GM21526 (cell line): ENCODE measurements at regions not wholly inside any gene's neighbourhood (a gene's known extent, or its start where the extent isn't known, plus 50 kb on each side); places are given as distances from the start of the nearest gene placed in this dataset.
"Not testable (repeated sequence)": the region's sequence is repeated elsewhere in the genome, so short reads cannot be mapped to it uniquely, and the experiment has no call there.

ENCODE experiments used
- ATAC-seq: cut with Tn5 transposase; IDR thresholded peaks from one replicate; pipeline ENCODE4 v1.9.1; 2021; ENCODE audit warnings: moderate library complexity; ENCODE audit not compliant: unreplicated experiment, low FRiP score

DNA sequence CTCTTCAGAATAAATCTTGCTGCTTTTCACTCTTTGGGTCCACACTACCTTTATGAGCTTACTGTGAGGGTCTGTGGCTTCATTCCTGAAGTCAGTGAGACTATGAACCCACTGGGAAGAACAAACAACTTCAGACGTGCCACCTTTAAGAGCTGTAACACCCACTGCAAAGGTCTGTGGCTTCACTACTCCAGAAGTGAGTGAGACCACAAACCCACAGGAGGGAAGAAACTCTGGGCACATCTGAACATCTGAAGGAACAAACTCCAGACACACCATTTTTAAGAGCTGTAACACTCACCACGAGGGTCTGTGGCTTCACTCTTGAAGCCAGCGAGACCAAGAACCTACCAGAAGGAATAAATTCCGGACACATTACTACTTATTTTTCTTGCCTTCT lies 964.1 kb upstream of the NXPH2 start:
- no peak for ATAC-seq

DNA sequence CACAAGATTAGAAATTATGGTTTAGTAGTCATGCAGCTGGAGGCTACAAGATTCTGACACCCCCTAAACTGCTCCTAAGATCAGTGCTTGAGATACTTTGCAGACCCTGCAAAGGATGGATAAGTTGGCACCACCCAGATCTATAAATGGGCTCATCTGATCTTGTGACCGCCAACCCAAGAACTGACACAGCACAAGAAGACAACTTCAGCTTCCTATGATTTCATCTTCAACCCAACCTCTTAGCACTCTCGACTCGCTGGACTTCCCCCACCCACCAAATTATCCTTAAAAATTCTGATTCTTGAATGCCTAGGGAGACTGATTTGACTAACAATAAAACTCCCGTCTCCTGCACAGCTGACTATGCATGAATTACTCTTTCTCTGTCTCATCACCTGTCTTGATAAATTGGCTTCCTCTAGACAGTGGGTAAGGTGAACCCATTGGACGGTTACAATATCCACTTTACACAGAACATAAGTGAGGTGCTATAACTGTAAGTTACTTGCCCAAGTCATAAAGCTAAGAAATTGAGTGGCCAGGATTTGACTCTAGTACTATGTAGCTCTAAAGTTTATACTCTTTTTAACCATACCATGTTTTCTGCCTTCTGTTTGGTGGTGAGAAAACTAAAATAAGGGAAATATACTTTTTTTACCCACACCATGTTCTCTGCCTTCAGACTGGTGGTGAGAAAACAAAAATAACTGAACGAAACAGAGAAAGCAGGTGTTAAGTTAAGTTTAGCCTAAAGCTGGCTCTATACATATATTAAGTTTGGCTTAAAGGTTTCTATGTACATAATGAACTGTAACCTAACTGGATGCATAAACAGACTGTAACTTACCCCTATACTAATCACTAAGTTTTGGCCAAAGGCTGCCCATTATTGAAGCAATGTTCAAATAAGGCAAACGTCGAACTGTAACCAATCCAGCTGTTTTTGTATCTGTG lies 962.3 kb upstream of the NXPH2 start:
- no peak for ATAC-seq

DNA sequence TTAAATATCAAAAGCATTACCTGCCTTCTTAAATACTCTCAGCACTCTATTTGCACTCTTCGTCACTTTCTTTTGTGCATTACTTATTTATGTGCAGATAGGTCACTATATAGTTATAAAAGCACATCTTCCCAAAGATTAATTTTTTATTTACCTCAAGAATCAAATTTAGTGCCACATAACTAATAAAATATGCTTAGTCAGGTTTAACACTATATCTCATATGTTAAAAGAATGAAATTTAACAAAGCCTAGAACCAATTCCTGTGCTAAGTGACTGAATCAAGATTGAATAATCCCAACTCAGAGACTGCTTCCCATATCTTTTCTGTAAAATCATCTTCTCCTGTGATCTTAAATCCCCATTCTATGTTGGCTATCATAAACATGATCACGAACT lies 957.5 kb upstream of the NXPH2 start:
- no peak for ATAC-seq

DNA sequence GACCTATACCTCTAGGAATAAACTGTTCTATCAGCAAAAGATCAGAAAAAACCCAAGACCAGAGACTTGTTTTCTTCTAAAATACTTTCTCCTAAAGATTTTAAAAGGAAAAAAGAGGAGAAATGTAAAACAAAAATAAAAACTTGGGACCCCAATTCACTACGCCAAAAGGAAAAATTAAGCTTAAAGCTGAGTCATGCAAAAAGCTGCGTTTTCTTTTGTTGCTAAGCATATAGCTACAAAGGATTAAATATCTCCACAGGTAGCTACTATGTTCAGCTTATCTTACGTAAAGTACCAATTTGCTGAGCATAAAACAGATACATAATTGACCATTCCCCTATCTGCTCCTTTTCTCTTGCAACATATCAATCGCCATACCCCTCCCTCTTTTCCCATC lies 950.0 kb upstream of the NXPH2 start:
- no peak for ATAC-seq

DNA sequence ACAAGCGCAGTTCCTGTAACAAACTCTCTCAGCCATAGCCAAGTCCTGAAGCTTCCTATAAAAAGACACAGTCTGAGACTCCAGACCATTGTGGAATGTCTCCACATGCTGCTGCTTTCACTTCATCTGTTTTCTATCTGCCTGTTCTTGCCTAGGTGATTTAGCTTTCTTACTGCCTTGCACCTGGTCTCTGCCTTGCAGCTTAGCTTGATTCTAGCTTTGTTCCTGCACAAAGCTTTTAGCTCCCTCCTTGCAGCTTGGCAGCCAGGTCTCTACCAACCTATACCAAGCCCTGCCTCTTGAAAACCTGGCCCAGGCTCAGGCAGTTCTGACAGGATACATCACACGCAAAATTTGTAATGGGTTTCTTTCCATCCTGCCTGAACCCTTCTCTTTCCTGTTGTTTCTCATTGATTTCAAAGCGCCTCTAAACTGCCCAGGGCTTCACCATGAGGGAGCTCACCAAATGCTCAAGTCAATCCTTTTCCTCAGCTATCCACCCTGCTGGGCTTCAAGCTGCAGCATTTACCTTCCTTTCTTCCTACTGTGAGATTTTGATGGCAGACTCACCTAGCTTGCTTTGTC lies 941.3 kb upstream of the NXPH2 start:
- no peak for ATAC-seq

DNA sequence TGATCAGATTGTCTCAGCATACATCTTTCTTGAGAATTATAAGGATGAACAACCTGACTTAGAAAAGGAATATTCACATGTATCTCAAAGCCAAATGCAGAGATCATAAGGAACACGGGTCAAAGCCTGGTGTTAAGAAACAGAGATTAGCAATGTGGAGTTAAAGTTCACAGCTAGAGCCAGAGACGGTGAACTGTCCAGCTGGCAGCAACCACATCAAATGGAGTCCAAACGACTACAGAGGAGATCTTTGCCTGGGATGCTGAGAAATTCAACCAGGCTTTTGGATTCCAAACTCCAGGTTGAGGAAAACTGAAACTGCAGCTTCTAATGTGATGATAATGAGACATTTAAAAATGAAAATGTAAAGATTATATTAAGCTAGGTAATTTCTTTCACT lies 939.9 kb upstream of the NXPH2 start:
- no peak for ATAC-seq

DNA sequence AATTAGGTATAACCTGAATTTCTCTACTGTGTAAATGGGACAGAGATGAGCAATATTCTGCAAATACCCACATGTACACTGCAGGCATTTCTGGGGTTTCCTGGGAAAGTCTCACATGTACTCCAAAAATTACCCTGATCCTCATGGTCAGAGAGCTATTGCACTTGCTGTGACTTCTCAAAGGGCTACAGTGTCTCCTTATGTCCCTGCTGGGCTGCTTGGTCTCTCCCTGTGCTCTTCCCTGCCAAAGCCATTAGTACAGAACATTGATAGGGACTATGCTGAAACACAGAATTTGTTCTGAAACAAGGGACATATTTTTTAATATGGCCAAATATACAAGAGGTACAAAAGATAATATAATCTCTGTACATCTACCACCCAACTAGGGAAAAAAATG lies 924.4 kb upstream of the NXPH2 start:
- ATAC-seq: no peak

DNA sequence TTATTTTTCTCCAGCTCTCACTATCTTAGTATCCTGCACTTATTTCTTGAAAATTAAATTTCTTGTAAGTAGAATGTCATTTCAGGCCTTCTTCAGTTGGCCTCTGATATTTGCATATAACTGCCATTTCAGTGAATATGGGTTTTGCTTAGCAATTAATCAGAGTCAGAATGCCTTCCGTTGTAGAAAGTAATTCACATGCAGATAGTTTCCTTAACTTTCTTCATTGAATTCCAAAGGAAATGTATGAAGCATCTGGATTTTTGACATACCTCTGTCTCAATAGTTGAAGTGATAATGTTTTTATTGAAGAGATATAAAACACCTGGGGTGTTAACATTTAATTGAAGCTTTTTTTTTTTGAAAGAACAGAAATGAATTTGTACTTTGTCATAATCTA lies 914.1 kb upstream of the NXPH2 start:
- ATAC-seq: no peak

DNA sequence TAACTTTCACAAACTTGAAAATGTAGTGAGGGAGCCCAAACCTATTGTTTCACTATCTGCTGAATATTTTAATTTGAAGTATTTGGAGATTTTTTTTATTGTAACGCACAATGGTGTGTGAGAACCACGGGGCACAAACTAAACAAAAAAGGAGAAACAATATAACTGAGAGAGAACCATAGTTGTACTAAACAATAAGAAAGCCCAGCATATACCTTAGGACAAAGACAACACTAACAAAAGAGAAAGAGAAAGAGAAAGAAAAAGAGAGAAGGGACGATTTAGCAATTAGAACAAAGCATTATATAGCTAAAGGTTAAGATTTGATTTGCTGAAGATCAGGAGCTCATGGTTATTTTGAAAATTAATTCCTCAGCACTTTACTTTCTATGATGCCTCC lies 906.0 kb upstream of the NXPH2 start:
- ATAC-seq: no peak

DNA sequence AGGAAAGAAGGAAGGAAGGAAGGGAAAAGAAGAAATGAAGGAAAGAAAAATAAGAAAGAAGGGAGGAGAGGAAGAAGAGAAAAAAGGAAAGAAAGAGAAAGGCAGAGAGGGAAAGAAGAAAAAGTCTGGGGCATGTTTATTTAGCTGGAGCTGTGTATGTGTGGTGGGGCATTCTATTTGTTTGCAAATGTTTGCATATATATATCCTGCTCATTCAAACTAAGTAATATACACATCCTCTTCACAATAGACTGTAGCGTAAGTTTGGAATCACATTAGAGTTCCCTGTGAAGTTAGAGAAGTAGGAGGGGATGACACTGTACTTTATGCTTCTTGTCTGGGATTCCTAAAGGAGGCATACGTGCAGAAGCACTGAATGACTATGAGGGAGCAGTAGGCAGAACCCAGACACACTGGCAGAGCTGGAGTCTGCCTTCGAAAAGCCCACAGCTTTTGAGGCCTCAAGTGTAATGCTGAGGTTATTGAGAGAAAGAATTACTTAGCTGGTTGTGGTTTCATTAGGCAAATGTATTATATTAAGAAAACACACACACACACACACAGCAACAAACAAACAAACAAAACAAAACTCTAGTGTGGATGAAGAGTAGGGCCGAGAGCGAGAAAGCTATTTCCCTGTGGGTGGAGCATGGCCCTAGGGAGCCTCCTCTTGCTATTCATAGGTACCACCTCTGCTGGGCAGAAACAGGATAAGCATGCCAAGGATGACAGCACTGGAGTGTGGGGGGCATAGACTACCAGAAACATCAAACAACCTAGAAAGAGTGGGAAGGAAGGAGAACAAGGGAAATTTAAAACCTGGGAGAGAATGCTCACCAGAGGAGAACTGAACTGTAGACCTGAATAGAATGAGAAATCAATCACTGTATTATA lies 905.1 kb upstream of the NXPH2 start:
- ATAC-seq: no peak

DNA sequence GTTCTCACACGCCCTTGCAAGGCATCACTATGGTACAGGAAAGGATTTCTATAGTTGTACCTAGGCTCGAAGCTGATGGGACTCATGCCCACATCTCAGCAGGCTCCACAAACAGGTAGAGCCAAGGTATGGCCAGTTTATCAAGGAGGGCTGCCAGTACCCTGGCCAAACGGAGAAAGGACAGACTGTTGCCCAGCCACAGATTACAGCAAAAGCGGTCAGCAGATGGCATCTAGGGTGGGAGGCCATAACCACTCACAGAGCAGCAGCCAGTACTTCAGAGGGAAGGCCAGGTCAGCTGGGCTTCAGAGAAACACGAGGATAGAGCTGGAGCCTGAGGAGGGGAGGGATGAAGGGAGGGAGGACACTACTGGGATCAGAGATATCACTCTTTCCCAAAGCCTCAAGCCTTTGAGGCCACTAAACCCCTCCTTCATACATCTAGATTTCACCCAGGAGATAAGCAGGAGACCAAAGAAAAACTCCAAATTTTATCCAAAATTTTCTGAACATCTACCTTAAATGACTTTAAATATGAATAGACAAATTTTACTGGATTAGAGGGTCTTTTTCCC lies 904.2 kb upstream of the NXPH2 start:
- ATAC-seq: no peak

DNA sequence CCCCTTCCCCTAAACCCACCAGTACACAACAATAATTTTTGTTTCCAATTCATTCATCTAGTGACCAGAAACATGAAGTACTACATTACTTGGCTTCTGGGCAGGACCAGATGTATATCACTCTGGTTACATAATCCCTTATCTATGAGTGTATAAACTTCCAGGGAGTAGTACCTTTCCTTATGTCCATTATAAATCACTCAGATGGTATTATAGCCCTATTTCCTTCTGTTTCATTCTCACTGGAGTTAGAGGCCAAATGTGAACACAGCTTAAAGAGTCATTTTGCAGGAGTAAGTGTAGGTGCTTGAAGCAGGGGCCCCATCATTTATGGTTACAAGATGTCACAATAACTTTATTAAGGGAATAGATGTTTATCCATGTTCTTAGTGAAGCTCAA lies 894.4 kb upstream of the NXPH2 start:
- no peak for ATAC-seq

DNA sequence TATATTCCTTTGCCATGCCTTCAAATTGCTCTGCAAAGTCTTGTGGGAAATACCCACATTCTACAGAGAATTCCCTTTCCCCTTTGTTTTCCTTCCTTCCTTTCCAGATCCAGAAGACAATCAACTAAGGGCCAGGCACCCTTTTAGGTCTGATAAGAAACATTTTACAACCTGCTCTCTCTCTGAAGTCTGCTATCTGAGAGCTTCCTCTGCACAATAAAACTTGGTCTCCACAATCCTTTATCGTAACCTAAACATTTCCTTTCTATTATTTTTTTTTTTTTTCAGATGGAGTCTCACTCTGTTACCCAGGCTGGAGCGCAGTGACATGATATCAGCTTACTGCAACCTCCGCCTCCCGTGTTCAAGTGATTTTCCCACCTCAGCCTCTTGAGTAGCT lies 893.3 kb upstream of the NXPH2 start:
- not testable (repeated sequence) for ATAC-seq

DNA sequence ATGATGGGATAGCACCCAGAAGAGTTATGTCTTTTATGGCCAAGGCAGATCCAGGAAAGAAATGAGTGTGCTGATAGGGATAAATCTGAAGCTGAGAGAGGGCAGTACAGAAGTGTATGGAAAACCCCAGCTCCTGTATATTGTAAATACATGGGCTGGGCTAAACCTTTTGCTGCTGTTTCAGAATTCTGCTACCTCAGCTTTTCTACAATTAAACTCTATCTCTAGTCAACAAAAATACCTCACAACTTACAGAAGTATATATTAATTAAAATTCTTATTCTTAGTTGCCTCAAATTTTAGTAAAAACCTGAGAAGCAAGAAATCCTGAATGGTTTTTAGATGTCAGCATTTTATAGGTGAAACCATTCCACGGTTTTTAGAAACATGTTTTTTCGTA lies 889.5 kb upstream of the NXPH2 start:
- ATAC-seq: no peak

DNA sequence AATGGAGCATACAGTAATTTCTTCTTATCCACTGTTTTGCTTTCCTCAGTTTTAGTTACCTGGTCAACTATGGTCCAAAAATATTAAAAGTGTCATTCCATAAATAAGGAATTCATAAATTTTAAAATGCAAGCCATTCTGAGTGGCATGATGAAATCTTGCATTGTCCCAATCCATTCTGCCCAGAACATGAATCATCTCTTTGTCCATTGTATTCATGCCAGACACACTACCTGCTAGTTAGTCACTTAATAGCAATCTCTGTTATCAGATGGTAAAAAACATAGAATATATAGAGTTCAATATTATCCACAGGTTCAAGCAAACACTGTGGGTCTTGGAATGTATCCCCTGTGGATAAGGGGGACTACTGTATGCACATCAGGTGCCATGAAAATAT lies 872.2 kb upstream of the NXPH2 start:
- ATAC-seq: no peak

DNA sequence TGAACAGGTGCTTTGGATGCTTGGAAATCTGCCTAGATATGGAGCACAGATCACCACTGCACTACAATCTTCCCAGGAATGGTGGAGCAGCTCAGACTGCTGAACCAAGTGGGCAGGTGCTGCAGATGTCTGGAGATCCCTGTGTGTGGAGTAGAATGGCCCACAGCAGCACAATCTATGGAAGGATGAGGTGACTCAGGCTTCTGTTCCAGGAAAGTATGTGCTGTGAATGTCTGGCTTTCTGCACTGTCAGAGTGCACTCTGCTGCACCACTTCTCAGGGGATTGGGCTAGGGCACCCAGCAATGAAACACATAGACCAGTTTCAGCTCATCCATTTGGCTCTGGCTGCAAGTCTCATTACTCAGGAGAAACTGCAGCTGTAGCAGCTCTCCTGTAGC lies 865.4 kb upstream of the NXPH2 start:
- ATAC-seq: no peak

DNA sequence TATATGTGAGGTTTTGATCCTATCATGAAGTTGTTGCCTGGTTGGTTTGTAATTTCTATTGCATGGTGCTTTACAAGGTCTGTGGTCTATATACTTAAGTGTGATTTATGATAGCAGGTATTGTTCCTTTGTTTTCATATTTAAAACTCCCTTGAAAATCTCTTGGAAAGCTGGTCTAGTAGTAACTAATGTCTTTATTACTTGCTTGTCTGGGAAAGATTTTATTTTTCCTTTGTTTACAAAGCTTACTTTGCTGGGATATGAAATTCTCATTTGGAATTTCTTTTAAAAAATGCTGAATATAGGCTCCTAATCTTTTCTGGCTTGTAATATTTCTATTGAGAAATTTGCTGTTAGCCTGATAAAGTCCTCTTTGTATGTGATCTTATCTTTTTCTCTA lies 862.9 kb upstream of the NXPH2 start:
- ATAC-seq: no peak

DNA sequence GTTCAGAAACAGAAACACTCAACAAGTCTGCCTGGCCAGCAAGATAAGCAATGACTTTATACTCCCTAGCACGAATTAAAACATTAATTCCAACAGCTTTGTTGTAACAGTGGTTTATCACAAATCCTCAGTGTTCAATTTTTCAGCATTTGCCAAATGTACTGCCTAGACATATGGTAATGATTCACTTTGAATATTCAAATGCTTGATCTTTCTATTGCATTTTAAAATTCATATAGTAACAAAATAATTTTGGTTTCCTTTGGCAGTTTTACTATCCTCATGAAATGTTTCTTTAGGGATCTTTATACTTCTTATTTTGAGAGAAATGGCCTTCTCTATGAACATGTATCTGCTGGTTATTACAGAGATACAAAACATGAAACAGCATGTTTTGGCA lies 851.8 kb upstream of the NXPH2 start:
- no peak for ATAC-seq

DNA sequence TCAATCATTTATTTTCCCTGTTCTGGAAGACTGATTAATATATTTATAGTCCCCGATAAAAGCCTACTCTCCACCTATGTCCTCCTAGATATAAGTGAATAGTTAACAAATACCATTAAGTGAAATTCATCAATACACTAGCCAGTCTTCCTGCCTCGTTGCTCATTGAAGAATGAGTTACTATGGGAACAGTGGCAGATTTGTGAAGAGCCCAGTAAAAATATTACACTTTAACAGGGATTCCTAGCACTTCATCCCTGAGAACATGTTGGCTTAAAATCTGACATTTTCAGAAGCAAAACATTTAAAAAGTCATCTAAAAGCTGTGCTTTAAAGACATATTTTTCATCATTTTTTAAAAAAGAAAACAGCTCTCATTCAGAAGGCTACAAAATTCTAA lies 848.7 kb upstream of the NXPH2 start:
- no peak for ATAC-seq

DNA sequence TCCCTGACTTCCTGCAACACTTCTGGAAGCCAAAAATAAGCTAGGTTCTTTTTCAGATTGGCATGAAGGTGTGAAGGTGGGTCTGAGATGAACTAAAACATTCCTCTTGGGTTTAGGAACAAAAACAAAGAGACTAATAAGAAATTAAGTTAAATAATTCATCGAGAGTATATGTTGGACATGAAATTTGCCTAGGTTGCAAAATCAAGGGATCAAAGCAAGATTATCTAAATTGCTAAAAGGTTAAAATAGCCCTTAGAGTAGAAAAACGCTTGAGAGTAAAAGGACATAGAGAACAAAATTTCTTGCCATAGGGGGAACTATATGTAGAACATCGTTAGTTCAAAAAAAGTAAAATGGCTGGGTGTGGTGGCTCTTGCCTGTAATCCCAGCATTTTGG lies 845.9 kb upstream of the NXPH2 start:
- ATAC-seq: no peak

DNA sequence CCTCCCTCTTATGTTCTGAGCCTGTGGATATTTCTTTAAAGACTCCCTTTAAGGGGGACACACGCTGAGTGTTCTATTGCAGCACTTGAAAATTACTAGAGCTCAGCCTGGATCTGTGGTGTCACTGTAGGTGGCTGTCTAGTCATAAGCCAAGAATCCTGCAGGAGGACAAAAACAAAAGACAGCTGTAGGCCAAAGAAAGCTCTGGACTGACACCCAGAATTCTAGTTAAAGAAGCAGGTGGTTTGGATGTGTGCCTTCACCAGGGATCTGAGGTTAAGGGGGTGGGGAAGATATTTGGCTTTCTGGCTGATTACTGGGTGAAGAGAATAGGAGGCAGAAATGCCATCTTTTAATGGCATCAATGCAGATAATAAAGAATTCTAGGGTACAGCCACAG lies 842.5 kb upstream of the NXPH2 start:
- ATAC-seq: no peak
